NAMALWA (cell line): ENCODE measurements at regions not wholly inside any gene's neighbourhood (a gene's known extent, or its start where the extent isn't known, plus 50 kb on each side); places are given as distances from the start of the nearest gene placed in this dataset.
"Not testable (repeated sequence)": the region's sequence is repeated elsewhere in the genome, so short reads cannot be mapped to it uniquely, and the experiment has no call there.

ENCODE experiments used
- DNase-seq: peaks from one replicate; pipeline ENCODE4 v3.0.0-alpha.2; 2015; ENCODE audit warnings: low spot score

DNA sequence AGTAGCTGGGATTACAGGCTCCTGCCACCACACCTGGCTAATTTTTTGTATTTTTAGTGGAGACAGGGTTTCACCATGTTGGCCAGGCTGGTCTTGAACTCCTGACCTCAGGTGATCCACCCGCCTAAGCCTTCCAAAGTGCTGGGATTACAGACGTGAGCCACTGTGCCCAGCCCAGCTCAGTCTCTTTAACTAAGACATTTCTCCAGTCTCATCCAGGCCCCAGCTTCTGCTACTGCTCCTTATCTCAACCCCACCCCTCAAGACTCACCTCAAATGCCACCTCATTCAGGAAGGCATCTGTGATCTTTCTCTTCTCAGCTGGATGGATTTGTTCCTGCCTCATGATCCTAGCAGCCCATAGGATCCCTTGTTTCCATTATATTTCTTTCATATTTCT, 85.9 kb upstream of the GRAMD1B start:
- DNase-seq = not testable (repeated sequence)

DNA sequence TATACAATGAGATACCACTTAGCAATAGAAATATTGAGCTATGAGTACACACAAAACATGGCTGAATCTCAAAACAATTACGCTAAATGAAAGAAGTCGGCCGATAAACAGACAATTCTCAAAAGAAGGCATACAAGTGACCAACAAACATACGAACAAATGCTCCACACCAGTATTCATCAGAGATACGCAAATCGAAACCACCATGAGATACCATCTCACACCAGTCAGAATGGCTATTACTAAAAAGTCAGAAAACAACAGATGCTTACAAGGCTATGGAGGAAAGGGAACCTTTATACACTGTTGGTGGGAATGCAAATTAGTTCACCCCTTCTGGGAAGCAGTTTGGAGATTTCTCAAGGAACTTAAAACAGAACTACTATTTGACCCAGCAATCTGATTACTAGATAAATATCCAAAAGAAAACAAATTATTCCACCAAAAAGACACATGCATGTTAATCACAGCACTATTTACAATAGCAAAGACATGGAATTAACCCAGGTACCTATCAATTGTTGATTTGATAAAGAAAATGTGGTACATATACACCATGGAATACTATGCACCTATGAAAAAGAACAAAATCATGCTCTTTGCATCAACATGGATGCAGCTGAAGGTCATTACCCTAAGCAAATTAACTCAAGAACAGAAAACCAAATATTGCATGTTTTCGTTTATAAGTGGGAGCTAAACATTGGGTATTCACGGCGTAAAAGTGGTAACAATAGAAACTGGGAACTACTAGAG, 90.9 kb upstream of the GRAMD1B start:
- no peak for DNase-seq

DNA sequence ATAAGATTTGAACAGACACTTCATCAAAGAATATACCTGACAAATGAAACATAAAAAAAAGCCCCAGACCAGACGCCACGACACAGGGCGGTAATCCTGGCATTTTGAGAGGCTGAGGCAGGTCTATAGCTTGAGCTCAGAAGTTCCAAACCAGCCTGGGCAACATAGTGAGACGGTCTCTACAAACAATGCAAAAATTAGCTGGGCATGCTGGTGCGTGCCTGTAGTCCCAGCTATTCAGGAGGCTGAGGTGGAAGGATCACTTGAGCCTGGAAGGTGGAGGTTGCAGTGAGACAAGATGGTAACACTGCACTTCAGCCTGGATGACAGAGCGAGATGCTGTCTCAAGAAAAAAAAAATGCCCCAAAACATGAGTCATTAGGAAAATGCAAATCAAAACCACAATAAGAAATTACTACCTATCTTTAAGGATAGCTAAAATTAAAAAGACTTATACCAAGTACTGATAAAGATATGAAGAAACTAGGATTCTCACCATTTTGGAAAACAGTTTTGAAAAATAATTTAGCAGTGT, 91.7 kb upstream of the GRAMD1B start:
- DNase-seq = no peak

DNA sequence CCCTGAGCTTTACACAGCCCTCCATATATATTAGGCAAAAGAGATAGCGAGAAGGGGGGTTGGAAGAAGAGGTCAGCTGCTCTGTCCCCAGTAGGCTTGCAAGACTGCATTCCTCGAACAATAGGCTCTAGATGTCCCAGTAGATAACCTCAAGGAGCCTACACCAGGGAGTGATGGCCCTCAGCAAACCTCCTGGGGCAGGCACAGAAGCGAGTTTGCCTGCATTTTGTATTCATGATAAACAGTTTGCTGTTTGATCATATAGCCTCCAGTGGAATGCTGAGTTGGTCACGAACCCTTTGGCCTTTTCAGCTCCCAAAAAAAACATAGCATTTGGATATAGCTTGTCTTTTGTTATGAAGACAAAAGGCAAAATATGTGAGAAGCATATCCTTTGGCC, 95.1 kb upstream of the GRAMD1B start:
- DNase-seq = no peak

DNA sequence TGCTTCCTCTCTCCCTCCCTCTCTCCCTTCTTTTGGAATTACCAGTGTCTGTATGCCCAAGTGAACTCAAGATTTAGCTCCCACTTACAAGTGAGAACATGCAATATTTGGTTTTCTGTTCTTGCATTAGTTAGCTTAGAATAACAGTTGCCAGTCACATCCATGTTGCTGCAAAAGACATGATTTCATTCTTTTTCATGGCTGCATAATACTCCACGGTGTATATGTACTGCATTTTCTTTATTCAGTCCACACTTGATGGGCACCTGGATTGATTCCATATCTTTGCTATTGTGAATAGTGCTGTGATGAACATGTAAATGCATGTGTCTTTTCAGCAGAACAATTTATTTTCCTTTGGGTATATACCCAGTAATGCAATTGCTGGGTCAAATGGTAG, 97.5 kb upstream of the GRAMD1B start:
- DNase-seq = not testable (repeated sequence)

DNA sequence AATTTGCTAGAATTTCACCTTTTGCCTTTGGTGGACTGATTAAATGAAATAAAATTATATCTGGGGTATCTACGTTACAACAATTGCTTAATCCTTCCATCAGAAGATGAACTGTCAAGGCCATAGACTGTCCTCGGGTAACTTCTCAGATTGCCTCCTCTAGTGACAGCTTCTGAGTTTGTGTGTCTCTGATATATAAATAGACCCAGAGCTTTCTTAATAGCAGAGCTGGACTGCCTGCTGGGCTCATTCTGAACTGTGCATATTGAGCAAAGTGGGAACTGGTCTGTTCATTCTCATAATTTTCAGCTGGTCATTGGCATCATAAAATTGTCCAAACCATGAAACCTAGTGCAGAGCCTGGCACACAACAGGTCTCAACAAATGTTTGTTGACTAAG, 99.1 kb upstream of the GRAMD1B start:
- no peak for DNase-seq

DNA sequence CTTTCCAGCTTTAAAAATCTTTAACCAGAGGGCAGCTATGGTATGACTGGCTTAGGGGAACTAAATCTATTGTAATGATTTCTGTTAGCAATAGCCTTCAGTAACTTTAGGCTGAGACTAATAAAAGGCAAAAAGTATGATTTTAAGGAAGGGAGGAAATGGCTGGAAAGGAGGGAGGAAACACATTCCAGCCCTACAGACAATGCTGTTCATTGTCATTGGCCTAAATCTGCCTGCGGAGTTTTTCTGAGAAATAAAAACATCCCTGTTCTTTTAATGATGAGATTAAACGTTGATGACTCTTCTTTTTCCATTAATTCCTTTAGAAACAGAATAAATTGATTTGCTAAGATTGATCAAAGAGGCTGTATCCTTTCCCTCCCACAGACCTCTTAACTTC, 99.6 kb upstream of the GRAMD1B start:
- DNase-seq = no peak

DNA sequence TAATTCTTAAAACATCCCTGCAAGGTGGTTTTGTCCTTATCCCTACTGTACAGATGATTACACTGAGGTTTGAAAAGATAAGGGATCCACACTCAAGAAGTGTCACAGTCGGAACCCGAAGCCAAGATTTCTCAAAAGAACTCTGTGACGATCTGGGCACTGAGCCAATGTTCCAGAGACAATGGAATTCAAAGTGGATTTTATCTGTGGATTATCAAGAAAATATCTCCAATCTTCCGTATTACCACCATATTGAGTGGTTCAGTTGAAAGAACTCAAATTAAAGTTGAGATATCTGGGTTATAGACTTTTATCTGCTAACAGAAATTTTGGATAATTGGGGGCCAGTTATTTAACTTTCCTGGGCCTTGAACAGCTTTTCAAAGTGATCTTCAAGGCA, 100.0 kb upstream of the GRAMD1B start:
- no peak for DNase-seq

DNA sequence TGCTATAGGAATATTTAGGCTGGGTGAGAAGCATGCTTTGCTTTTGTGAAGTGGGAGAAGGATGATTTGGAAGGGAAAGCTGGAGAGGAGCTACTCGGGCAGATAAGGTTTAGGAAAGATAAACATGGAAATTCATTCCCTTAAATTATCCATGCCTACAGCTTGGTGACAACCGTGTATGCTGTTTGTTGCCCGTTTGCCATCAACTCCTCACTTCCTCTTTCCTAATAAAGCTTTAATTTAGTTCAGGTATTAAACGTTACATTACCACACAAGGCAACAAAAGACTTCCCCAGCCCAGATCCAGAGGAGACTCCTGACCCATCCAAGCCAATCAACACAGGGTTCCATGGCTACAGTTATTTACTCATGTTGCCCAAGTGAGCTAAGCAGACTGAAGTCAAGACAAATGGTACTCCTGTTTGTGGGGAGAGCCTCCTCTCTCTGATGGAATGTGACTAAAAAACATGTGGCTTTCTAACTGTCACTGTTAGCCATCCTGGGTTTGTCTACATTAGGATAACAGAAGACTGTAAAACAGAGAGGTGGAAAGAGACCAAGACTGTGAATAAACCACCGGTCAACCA, 101.7 kb upstream of the GRAMD1B start:
- no peak for DNase-seq

DNA sequence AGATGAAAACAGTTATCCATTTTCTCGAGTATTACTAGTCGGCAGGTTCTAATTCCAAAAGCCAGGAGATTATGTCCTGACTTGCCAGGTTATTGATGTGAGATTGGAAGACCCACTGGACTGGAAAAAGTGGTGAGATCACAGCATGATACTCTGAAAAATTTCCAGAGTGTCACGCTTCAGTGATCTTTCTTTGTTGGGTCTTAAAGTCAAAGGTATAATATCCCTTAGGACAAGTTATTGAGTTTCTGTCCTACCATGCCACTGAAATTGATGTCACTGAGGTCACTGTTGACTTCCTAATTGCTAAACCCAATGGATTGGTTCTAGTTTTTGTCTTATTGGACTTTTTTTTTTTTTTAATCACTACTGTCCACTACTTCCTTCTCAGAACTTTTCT, 104.5 kb upstream of the GRAMD1B start:
- DNase-seq = no peak

DNA sequence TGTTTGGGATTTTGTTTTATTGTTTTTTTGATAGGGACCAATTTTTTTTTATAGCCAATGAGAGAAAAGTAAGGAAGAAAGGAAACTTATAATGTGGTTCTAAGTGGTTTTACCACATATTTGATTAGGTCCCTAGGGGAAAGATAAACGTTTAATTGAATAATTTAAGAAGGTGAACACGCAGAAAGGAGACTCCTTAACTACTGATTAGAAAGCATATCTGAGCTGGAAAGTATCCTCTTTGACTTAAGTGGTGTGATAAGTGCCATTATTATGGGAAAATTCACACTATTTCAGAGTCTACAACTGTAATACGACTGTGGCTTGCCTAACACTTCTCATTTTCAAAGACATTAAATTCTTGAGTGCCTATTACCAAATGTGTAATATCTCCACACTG, 106.5 kb upstream of the GRAMD1B start:
- no peak for DNase-seq

DNA sequence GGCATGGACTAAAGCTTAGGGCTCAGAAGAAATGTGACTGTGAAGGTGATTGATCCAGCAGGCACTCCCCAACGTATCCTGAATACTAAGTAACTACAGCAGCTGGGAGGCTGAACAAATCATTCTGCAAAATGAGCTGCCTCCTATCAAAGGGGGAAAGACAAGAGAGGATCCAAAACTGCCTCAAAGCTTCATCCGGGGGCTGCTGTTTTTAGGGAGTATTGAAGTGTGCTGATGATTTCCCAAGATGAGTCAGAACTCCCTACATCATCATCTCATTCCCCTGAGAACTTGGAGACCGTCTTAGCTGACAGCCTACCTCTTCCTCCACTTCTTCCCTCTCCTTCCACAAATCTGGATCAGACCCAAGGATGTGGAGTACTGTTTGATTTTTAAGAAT, 108.4 kb upstream of the GRAMD1B start:
- no peak for DNase-seq

DNA sequence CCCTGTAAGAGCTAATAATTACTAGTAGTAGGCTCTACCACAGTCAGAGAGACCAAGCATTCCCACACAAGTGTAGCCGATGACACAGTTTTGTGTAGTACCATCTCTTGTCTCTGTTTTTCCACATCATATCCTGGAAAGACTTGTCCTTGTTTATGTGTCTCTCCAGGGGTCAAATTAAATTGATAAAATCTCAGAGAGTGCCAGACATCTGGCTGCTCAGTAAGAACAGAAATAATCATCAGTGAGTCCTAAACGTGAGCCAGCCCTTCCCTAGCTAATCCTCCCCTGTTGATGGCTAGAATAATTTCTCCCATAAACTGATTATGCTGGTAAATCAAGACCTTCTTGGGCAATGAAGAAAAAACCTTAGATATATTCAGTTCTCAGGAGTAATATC, 111.4 kb upstream of the GRAMD1B start:
- no peak for DNase-seq

DNA sequence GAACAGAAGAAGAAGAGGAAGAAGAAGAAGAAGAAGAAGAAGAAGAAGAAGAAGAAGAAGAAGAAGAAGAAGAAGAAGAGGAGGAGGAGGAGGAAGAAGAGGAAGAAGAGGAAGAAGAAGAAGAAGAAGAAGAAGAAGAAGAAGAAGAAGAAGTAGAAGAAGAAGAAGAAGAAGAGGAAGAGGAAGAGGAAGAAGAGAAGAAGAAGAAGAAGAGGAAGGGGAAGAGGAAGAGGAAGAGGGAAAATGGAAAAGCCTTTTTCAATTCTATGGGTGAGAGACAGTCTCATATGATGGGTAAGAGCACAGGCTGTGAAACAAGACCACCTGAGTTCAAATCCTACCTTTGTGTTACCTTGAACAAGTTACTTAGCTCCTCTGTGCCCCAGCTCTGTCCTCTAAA, 111.9 kb upstream of the GRAMD1B start:
- not testable (repeated sequence) for DNase-seq

DNA sequence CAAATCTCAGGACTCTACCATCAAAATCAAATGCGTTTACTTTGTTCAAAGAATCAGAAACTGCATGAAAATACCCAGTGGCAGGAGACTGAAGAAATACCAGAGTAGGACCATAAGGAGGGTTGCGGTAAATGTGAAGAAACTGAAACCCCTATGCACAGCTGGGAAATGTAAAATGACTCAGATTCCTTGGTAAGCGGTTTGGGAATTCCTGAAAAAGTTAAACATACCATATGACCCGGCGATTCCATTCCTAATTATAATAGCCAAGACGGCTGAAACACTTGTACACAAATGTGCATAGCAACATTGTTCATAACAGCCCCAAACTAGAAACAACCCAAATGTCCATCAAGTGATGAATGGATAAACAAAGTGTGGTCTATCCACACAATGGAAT, 114.1 kb upstream of the GRAMD1B start:
- no peak for DNase-seq

DNA sequence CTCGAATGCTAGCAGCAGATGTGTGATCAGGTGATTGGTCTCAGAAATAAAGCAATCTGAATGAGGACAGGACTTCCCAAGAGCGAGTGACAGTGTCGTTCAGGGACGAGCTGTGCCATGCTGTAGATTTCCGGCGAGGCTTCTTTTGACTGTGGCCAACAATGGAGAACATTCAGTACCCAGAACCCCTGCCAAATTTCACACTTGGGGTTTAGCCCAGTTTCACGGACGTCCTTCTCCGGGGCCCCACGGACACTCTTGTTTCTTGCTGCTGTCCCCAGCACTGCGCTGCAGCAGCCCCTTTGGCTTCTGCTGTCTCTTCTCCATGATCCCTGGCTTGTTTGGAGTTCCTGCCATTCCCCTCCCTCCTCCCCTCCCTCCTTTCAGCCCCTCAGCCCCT, 115.1 kb upstream of the GRAMD1B start:
- no peak for DNase-seq

DNA sequence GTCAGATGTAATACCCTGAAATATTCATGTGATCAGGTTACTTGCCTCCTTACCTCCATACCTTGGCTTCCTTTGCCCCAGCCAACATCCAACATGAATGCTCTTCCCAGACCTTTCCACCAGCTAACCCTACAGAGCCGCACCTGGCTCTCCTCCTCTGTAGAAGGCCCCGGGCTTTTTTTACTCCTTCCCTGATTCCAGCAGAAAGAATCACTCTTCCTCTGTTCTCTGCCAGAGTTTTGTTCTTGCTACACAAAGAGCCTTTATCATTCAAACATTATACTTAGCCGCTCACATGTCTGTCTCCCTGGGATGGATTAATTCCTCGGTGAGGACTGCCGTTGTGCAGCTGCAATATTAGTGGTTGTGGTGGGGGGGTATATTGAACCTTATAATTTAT, 116.8 kb upstream of the GRAMD1B start:
- DNase-seq = no peak

DNA sequence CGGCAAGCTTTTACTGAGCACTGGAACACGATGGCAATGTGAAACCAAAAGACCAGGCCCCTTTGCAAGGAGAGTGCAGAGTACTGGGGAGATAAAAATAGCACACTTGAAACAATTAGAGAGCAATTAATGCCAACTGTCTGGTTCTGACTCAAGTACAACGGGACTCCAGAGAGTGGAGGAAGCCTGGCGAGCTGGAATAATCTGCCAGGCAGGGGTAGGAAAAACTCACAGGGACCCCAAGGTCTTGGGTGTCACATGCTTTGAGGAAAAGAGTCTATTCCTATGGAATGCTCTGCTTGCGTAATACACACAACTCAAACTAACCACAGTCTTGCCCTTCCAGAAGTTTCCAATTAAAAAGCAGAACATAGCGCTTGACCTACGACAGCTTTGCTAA, 113.0 kb upstream of the CLMP start:
- no peak for DNase-seq

DNA sequence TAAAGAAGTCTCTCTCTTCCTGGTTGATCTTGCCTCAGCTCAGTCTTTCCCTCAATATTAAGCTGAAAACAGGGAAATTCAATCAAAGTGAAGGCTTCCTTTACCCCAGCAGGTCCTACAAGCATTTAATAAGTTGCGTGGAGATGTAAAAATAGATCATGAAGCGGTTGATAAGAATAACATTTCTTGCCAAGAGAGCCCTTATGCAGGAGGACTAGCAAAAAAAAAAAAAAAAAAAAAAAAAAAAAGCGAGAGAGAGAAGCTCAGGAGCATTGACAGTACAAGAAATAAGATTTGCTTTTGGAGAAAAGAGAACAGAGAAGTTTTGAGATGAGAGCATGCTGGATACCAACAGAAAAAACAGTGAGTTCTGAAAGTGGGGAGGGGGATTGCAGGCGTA, 112.2 kb upstream of the CLMP start:
- DNase-seq = no peak

DNA sequence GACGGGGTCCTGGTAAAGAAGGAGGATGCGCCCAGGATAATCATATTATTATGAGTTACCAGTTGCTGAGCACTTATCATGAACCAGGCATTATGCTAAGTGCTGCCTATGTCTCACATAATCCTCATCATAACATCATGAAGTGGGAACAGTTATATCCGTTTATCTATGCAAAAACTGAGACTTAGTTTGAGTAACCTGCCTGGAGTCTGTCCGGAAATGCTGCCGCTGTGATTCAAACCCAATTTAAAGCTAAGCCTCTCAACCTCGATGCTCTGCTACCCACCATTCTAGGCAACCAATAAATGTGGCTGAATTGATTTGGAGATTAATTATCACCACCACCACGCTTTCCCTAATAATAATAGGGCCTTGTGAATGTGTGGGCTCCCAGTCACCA, 111.5 kb upstream of the CLMP start:
- no peak for DNase-seq

DNA sequence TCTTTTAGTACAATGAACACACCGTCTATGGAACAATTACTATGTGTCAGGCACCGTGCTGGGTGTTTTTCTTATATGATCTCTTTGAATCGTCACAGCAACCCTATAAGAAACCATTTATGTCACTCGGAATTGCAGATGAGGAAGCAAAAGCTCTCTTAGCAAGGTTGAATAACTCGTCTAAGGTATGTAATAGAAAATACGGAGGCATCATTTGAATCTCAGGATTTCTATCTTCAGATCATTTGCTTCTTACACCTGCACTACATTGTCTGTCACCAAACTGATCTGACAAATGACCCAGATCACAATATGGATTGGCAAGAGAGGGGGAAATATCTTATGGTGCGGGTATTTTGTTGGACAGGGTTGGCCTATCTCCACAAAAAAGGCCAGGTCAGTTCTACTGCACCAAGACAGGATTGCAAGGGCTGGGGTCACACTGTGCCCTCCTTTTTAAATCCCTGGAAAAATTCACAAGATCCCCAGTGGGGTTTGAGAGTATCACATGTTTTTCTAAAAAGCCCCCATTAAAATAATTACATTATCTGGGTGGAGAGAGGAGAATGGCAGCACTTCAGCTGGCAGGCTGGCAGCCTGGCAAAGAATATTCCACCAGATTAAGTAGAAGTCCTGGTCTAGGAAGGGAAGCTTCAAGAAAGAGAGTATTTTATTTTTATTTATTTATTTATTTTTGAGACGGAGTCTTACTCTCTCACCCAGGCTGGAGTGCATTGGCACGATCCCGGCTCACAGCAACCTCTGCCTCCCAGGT, 110.7 kb upstream of the CLMP start:
- DNase-seq = no peak

DNA sequence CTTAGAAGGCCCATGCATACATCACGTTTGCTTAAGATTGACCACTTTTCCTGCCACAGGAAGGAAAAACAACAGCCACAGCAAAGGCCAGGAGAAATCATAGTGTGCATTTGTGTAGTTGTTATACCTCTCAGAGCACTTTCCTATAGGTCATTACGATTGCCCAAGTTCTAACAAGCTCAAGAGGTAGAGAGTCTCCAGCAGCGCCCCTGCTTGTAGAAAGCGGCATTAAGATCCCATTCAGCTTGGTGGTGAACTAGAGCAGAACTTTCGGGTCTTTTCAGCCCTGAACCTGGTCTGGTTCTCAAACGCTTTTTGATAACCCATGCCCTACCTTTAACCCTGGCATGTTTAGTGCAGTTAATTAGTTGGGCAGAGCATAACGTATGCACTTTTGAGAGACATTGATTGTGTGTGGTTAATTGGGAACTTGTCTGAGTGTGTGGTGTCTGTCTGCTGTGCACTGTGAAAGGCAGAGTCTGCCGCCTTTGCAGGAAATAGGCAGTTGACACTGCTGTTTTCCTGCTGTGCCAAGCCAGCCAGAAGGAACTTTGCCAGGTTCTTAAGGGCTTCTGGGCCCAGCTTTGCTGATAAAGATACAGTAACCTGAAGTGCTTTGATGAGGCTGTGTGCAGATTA, 109.9 kb upstream of the CLMP start:
- DNase-seq = no peak

DNA sequence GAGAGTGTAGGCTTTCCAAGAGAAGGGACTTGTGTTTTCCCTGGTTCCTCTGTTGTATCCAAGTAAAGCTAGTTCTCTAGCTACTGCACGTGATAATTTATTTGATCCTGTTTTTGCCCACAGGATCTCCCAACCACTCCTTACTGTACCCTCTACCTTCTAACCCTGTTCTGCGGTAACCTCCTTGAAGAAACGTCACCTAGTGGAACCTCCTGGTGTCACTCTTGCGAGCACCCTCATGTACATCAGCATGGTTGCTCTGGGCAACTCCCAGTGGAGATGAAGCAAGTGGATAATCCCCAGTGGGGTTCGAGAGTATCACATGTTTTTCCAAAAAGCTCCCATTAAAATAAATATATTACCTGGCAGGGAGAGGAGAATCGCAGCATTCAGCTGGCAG, 108.9 kb upstream of the CLMP start:
- peak; percentile 6 for DNase-seq
